ENCODE measurements at regions not wholly inside any gene's neighbourhood (a gene's known extent, or its start where the extent isn't known, plus 50 kb on each side); places are given as distances from the start of the nearest gene placed in this dataset.

GRCh38 chr4:131026771-131027170 is 1930.8 kb downstream of the C4orf33 start:
- no peak overlapping the region for H3K4me3 ChIP-seq
- FAIRE-seq (no peak), DNase-seq (ENCODE audit: extremely low read depth in 1 of 4, low spot score in 3 of 4) (no peak), ATAC-seq (no peak)
- no peak overlapping the region for H3K27ac ChIP-seq (ENCODE audit: extremely low read depth, low read depth, low read length)
- BruUV-seq (replicated peaks), result no TSS peak
- no peaks in the 10 kb centered on the region for H3K4me1 ChIP-seq (replicated peaks in 1 of 2; ENCODE audit: control insufficient read depth in 2 of 2, insufficient read depth in 2 of 2, low read length in 2 of 2)
- H4K20me1 ChIP-seq (replicated peaks; ENCODE audit: control insufficient read depth, insufficient read depth, low read length), result no peaks in the 10 kb centered on the region
- no peak overlapping the region for H2AFZ ChIP-seq (ENCODE audit: low read depth, low read length)
- intact Hi-C loops (cut with micrococcal nuclease) (no loop called here), in situ Hi-C loops (cut with MboI) (no loop called here)
- no peaks in the 10 kb centered on the region for H3K79me2 ChIP-seq (ENCODE audit: control insufficient read depth, insufficient read depth, low read length)
- no peak overlapping the region for H3K9ac ChIP-seq (ENCODE audit: insufficient read depth in 1 of 2, low read depth in 2 of 2, low read length in 2 of 2)
- WGBS (ENCODE audit: insufficient coverage, low coverage, missing lambda C conversion rate), result 0% methylated on average over 9 of the region's 9 CpGs
- no peak overlapping the region for H3K4me2 ChIP-seq (ENCODE audit: insufficient read depth, low read length)
- H3K27me3 ChIP-seq (ENCODE audit: control insufficient read depth in 2 of 2, insufficient read depth in 2 of 2, low read length in 2 of 2), result no peaks in the 10 kb centered on the region
- H3K9me3 ChIP-seq (replicated peaks; ENCODE audit: control insufficient read depth, insufficient read depth, low read depth, low read length), result peaks cover 2% of the 10 kb centered on the region
- ChIA-PET CTCF (ENCODE audit: low intra/inter-chr PET ratio) (no interaction called here), POLR2A (no interaction called here)
- no peaks in the 10 kb centered on the region for H3K9me1 ChIP-seq (ENCODE audit: control insufficient read depth, insufficient read depth, low read length)
- no peaks in the 10 kb centered on the region for H3K36me3 ChIP-seq (ENCODE audit: control insufficient read depth, insufficient read depth, low read length)
- TF ChIP-seq C11orf30 (IDR thresholded peaks at IDR 0.05; ENCODE audit: low read depth), result peak; percentile 49; the same call in 1 of the 2 replicates
- no peak for TF ChIP-seq ZBTB49 (CRISPR knock-in tag; IDR thresholded peaks at IDR 0.05; ENCODE audit: borderline replicate concordance)
- no peak for TF ChIP-seq RB1 (IDR thresholded peaks at IDR 0.05; ENCODE audit: low read depth)
- TF ChIP-seq MAFG (tag; conservative IDR thresholded peaks at IDR 0.05), result peak; percentile 43
- TF ChIP-seq HIVEP1 (CRISPR knock-in tag; IDR thresholded peaks at IDR 0.05), result no peak
- TF ChIP-seq FOXA1 (IDR thresholded peaks at IDR 0.05; ENCODE audit: borderline replicate concordance), result no peak
- peak; percentile 71 for TF ChIP-seq MAFF (IDR thresholded peaks at IDR 0.05; ENCODE audit: low read length)
- TF ChIP-seq SMAD1 (IDR thresholded peaks at IDR 0.05; ENCODE audit: low read depth, low read length, partially characterized antibody), result no peak
- TF ChIP-seq CLOCK (CRISPR knock-in tag; IDR thresholded peaks at IDR 0.05; ENCODE audit: borderline replicate concordance), result no peak
- TF ChIP-seq HOXB6 (CRISPR knock-in tag; IDR thresholded peaks at IDR 0.05; ENCODE audit: borderline replicate concordance), result no peak
- TF ChIP-seq ESRRA (IDR thresholded peaks at IDR 0.05; ENCODE audit: borderline replicate concordance, low read depth), result no peak
- TF ChIP-seq BRD4 (IDR thresholded peaks at IDR 0.05), result no peak
- TF ChIP-seq IRF2 (CRISPR knock-in tag; IDR thresholded peaks at IDR 0.05), result no peak
- TF ChIP-seq NONO (IDR thresholded peaks at IDR 0.05; ENCODE audit: low read depth in 2 of 2, low read length in 1 of 2), result no peak
- TF ChIP-seq ZNF584 (CRISPR knock-in tag; IDR thresholded peaks at IDR 0.05; ENCODE audit: low read depth), result no peak
- no peak for TF ChIP-seq ZNF592 (IDR thresholded peaks at IDR 0.05)
